Transverse colon (tissue), 4 donors: ENCODE measurements at regions not wholly inside any gene's neighbourhood (a gene's known extent, or its start where the extent isn't known, plus 50 kb on each side); places are given as distances from the start of the nearest gene placed in this dataset.

ENCODE experiments used
- DNase-seq: peaks from one replicate; pipeline ENCODE4 v3.0.0-alpha.2; 2019
- H3K27ac ChIP-seq, 4 donors: fragments of 200-600 bp; sonication (generic); 2 replicates each; pipeline ENCODE4 v1.5.1; 2016 to 2018; ENCODE audit warnings: inconsistent platforms in 4 of 4
- H3K27me3 ChIP-seq: fragments of 200-600 bp; sonication (generic); 2 replicates; pipeline ENCODE4 v1.5.1; 2017; ENCODE audit warnings: inconsistent platforms
- H3K36me3 ChIP-seq, 4 donors: fragments of 200-600 bp; sonication (generic); 2 replicates each; pipeline ENCODE4 v1.5.1; 2017 to 2019; ENCODE audit warnings: inconsistent platforms in 4 of 4
- H3K4me1 ChIP-seq, 4 donors: fragments of 200-600 bp; sonication (generic); 2 replicates each; pipeline ENCODE4 v1.5.1; 2017 to 2020; ENCODE audit warnings: inconsistent platforms in 4 of 4
- H3K4me3 ChIP-seq, 4 donors: fragments of 200-600 bp; sonication (generic); 1 replicate in 1 of 4; 2 replicates in 3 of 4; pipeline versions ENCODE4 v1.5.1 to v1.6.1; 2017 to 2019; ENCODE audit warnings: inconsistent platforms in 4 of 4
- H3K9me3 ChIP-seq, 2 donors: fragments of 200-600 bp; sonication (generic); 2 replicates each; pipeline ENCODE4 v1.5.1; 2017 to 2019; ENCODE audit warnings: inconsistent platforms in 2 of 2
- EP300 ChIP-seq: sonication (generic); formaldehyde crosslinking; IDR thresholded peaks from one replicate; pipeline ENCODE4 v1.6.1; 2017; ENCODE audit warnings: antibody characterized with exemption, low read depth
- POLR2A ChIP-seq: fragments of 450-650 bp; IDR thresholded peaks from one replicate; pipeline ENCODE4 v1.6.1; 2016; ENCODE audit warnings: antibody characterized with exemption, mild to moderate bottlenecking, moderate library complexity
- POLR2AphosphoS5 ChIP-seq, 3 donors: sonication (generic); formaldehyde crosslinking; IDR thresholded peaks; one replicate each; pipeline ENCODE4 v1.6.1; 2016; ENCODE audit warnings: antibody characterized with exemption in 3 of 3
- WGBS, 2 donors: methylation state at CpG; one replicate each; pipeline ENCODE4 v1.1.5; 2018; ENCODE audit warnings: low coverage in 1 of 2; 5-methylcytosine and 5-hydroxymethylcytosine counted together
- in situ Hi-C, 4 donors: fragments of 200-750 bp; cut with MboI; loops; one replicate each; pipeline versions ENCODE4 v1.15.0 to v1.15.1; 2017; ENCODE audit warnings: low sequenced_read_pairs in 3 of 4, low pct_ligation_motif_present in 1 of 4, low pct_unique_long_range_greater_than_20kb in 1 of 4
- intact Hi-C: fragments of 100-400 bp; cut with DNase I; formaldehyde crosslinking; loops from one replicate; pipeline ENCODE4 v1.15.1; 2023; ENCODE audit warnings: low total_unique reads
- TF ChIP-seq, protein P1 (sequence below), 5 experiments: fragments of 200-600 bp in 3 of 5; fragments of 450-650 bp in 2 of 5; sonication (generic) in 3 of 5; IDR thresholded peaks; 1 replicate in 2 of 5; 2 replicates in 3 of 5; pipeline ENCODE4 v1.5.1; 2016 to 2017; ENCODE audit warnings: antibody characterized with exemption in 5 of 5, inconsistent platforms in 3 of 5, mild to moderate bottlenecking in 2 of 5, moderate library complexity in 1 of 5

DNA sequence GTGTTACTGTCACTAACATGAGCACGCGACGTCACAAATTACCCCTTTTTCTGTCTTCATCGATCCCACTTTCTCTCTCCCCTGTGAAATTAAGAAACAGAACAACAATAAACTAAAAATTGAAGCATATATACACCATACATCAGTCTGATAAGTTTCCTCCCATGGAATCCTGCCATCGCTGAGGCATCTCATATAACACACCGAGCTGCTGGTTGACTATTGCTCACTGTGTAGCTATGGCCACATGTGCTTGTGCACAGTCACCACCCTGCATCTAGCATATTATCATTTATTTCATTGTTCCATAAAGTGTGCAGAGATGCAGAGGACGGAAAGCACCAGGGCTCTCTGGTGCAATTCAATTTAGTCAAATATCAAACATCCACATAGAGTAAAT lies 777.9 kb upstream of the ARRDC4 start:
- WGBS, 2 donors = 86 to 90% methylated on average over 5 to 7 of the region's 7 CpGs

DNA sequence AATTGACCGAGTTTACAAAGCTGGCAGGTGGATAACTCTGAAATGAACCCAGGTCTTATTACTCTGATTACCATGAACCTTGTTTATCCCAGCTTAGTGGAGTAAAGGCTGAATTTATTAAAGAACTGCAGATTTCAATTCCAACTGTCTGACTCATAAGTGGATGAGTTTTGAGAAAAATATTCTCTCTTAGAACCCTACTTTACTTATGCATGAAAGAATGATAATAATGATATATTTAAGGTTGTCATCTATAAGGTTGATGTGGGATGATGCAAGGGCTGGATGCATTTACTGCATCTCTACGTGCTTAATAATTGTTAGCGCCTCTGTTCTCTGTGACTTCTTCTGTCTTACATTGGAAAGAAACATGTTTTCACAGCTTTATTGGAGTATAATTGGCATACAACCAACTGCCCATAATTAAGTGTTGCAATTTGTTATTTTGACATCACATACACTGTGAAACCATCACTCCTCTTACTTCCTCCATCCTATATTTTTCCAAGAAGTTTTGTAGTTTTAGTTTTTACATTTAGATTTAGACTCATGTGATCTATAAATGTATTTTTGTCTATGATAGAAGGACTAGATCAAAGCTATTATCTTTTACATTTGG lies 771.2 kb upstream of the ARRDC4 start:
- intact Hi-C loops = no loop called here
- DNase-seq = no peak
- in situ Hi-C loops = no loop called here
- H3K4me3 ChIP-seq = no peak overlapping the region
- no peaks in the 10 kb centered on the region for H3K4me1 ChIP-seq
- H3K27ac ChIP-seq = no peak overlapping the region
- 77 to 81% methylated on average over 3 of the region's 3 CpGs for WGBS, 2 donors
- H3K9me3 ChIP-seq = no peaks in the 10 kb centered on the region
- no peak for TF ChIP-seq POLR2AphosphoS5 (IDR thresholded peaks at IDR 0.05)
- no peak for TF ChIP-seq POLR2A
- TF ChIP-seq, protein P1, sequence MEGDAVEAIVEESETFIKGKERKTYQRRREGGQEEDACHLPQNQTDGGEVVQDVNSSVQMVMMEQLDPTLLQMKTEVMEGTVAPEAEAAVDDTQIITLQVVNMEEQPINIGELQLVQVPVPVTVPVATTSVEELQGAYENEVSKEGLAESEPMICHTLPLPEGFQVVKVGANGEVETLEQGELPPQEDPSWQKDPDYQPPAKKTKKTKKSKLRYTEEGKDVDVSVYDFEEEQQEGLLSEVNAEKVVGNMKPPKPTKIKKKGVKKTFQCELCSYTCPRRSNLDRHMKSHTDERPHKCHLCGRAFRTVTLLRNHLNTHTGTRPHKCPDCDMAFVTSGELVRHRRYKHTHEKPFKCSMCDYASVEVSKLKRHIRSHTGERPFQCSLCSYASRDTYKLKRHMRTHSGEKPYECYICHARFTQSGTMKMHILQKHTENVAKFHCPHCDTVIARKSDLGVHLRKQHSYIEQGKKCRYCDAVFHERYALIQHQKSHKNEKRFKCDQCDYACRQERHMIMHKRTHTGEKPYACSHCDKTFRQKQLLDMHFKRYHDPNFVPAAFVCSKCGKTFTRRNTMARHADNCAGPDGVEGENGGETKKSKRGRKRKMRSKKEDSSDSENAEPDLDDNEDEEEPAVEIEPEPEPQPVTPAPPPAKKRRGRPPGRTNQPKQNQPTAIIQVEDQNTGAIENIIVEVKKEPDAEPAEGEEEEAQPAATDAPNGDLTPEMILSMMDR (IDR thresholded peaks at IDR 0.05) = no peak
- no peak for TF ChIP-seq EP300
- no peaks in the 10 kb centered on the region for H3K36me3 ChIP-seq
- H3K27me3 ChIP-seq = no peaks in the 10 kb centered on the region

More for the DNA sequence above, 777.9 kb upstream of the ARRDC4 start:
- no peak overlapping the region for H3K4me3 ChIP-seq
- no peaks in the 10 kb centered on the region for H3K9me3 ChIP-seq
- no peak overlapping the region for H3K27ac ChIP-seq
- no peaks in the 10 kb centered on the region for H3K36me3 ChIP-seq
- TF ChIP-seq, protein P1 (IDR thresholded peaks at IDR 0.05) = no peak
- no peak for TF ChIP-seq POLR2A
- TF ChIP-seq EP300 = no peak
- no peak for TF ChIP-seq POLR2AphosphoS5 (IDR thresholded peaks at IDR 0.05)
- intact Hi-C loops = no loop called here
- H3K4me1 ChIP-seq = no peaks in the 10 kb centered on the region
- H3K27me3 ChIP-seq = no peaks in the 10 kb centered on the region
- in situ Hi-C loops = no loop called here
- DNase-seq = no peak

DNA sequence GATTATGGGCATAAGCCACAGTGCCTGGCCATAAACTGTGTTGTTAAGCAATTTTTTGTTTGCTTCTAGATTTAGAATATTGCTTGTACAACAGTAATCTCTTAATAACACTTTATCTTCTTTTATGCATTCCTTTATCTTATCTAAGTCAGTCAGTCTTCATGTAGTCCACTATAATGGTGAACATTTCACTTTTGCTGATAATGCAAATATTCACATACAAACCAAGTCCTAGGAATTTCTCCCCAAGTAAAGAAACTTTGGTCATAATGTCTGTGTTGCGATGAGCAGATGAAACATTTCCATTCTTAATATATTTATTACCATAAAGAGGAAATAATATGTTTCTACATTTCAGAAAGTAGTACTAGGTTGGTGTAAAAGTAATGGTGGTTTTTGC lies 765.8 kb upstream of the ARRDC4 start:
- Histone ChIP-seq H3K4me3 (no peak overlapping the region), H3K36me3 (no peaks in the 10 kb centered on the region), H3K9me3 (no peaks in the 10 kb centered on the region), H3K27ac (no peak overlapping the region), H3K4me1 (no peaks in the 10 kb centered on the region), H3K27me3 (no peaks in the 10 kb centered on the region)
- DNase-seq = no peak
- 80 to 84% methylated on average over 1 of the region's 1 CpG for WGBS, 2 donors
- in situ Hi-C loops = no loop called here
- intact Hi-C loops = loop anchor here (5.0 kb wide), 1 partner anchor 1202 kb away; no protein-coding TSS in a partner anchor
- TF ChIP-seq POLR2AphosphoS5 (IDR thresholded peaks at IDR 0.05) (no peak), EP300 (no peak), POLR2A (no peak)
- TF ChIP-seq, protein P1 (IDR thresholded peaks at IDR 0.05) = no peak

DNA sequence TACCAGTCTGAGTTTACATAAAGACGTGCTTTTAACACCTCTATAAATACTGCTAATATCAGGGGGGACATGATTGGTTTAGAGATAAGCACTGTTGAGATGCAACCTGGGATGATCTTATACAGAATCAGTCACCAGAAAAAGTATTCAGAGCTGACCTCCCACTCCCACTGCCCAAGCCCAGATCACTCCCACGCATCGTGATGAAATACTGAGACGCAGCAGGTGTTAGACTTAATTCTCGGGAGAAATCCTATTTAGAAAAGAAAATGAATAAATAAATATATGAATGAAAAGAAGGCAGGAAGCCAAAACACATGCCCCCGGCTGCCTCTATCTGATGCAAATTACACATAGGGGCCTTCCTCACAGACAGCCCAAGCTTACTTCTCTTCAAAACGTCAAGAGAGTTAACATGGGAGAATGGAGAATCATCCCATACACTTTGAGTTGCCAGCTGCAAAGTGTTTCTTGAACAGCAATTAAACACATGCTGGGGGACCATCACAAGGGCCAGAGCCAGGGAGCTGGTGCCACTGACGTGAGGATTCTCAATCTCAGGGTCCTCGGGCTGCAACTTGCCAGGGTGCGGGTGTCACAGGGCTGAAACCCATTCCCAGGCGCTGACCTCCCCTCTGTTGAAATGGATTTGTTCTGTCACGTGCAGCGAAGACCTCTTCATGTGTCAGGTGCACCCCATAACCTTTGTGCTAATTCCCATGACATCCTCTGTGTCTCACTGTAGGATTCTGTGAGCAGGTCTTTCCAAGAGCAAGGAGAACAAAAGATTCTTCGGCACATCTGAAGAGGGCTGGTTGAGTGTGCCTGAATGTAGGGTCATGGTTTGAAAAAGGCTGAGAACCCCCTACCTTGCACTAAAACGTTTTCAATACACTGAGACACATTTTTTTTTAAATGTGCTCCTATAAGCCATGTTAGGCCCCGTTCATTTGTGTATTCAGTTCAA lies 764.2 kb upstream of the ARRDC4 start:
- no peak for DNase-seq
- no peaks in the 10 kb centered on the region for H3K9me3 ChIP-seq
- no peaks in the 10 kb centered on the region for H3K27me3 ChIP-seq
- TF ChIP-seq POLR2AphosphoS5 (IDR thresholded peaks at IDR 0.05) = no peak
- no peak for TF ChIP-seq POLR2A
- no peak for TF ChIP-seq EP300
- TF ChIP-seq, protein P1 (IDR thresholded peaks at IDR 0.05) = no peak
- intact Hi-C loops = no loop called here
- H3K36me3 ChIP-seq = no peaks in the 10 kb centered on the region
- H3K4me1 ChIP-seq = no peaks in the 10 kb centered on the region
- WGBS, 2 donors = 61 to 64% methylated on average over 13 of the region's 16 CpGs
- no peak overlapping the region for H3K4me3 ChIP-seq
- in situ Hi-C loops = no loop called here
- no peak overlapping the region for H3K27ac ChIP-seq
